Mesothelial cell of epicardium (in vitro differentiated cells): ENCODE measurements at regions not wholly inside any gene's neighbourhood (a gene's known extent, or its start where the extent isn't known, plus 50 kb on each side); places are given as distances from the start of the nearest gene placed in this dataset.

Source experiments
- DNase-seq, 2 experiments: peaks; one replicate each; pipeline ENCODE4 v3.0.0; 2021; ENCODE audit warnings: low spot score in 2 of 2; ENCODE audit not compliant: unreplicated experiment in 2 of 2
- H3K27ac Mint-ChIP-seq: 2 replicates; pipeline ENCODE4 v1.8.0; 2021; ENCODE audit warnings: mixed read lengths
- H3K27me3 Mint-ChIP-seq: 2 replicates; pipeline ENCODE4 v1.8.0; 2021; ENCODE audit warnings: low read depth, mixed read lengths
- H3K36me3 Mint-ChIP-seq: 2 replicates; pipeline ENCODE4 v1.8.0; 2021; ENCODE audit warnings: mixed read lengths
- H3K4me1 Mint-ChIP-seq: 2 replicates; pipeline ENCODE4 v1.8.0; 2021; ENCODE audit warnings: mixed read lengths
- H3K4me3 Mint-ChIP-seq: 2 replicates; pipeline ENCODE4 v1.8.0; 2021; ENCODE audit warnings: mild to moderate bottlenecking, moderate library complexity, mixed read lengths
- H3K9me3 Mint-ChIP-seq: 2 replicates; pipeline ENCODE4 v1.8.0; 2021; ENCODE audit warnings: mixed read lengths
- CTCF ChIP-seq: fragments of 200-600 bp; sonication (generic); IDR thresholded peaks from one replicate; pipeline ENCODE4 v1.5.0; 2021; ENCODE audit warnings: antibody characterized with exemption; ENCODE audit not compliant: unreplicated experiment

- no peak overlapping the region for H3K27ac Mint-ChIP-seq
- H3K36me3 Mint-ChIP-seq = no peaks in the 10 kb centered on the region
- DNase-seq = no peak
- no peak for TF ChIP-seq CTCF
- H3K4me3 Mint-ChIP-seq = no peak overlapping the region
- H3K4me1 Mint-ChIP-seq = no peaks in the 10 kb centered on the region
- H3K27me3 Mint-ChIP-seq = no peaks in the 10 kb centered on the region
- H3K9me3 Mint-ChIP-seq = no peaks in the 10 kb centered on the region
These were observed 1251.4 kb upstream of the CDH6 start for GRCh38 chr5:29942089-29942488.

- no peak for DNase-seq
- Mint-ChIP-seq H3K27me3 (no peaks in the 10 kb centered on the region), H3K36me3 (no peaks in the 10 kb centered on the region), H3K4me3 (no peak overlapping the region), H3K9me3 (no peaks in the 10 kb centered on the region), H3K4me1 (no peaks in the 10 kb centered on the region), H3K27ac (no peak overlapping the region)
- no peak for TF ChIP-seq CTCF
These were observed 1253.5 kb upstream of the CDH6 start for GRCh38 chr5:29939988-29940387.

- Mint-ChIP-seq H3K36me3 (no peaks in the 10 kb centered on the region), H3K9me3 (no peaks in the 10 kb centered on the region), H3K4me1 (no peaks in the 10 kb centered on the region), H3K4me3 (no peak overlapping the region), H3K27me3 (no peaks in the 10 kb centered on the region), H3K27ac (no peak overlapping the region)
- no peak for TF ChIP-seq CTCF
- DNase-seq = no peak
These were observed 1258.1 kb upstream of the CDH6 start for GRCh38 chr5:29935371-29935770.

- no peak for TF ChIP-seq CTCF
- no peaks in the 10 kb centered on the region for H3K4me1 Mint-ChIP-seq
- no peaks in the 10 kb centered on the region for H3K27me3 Mint-ChIP-seq
- no peak overlapping the region for H3K4me3 Mint-ChIP-seq
- no peaks in the 10 kb centered on the region for H3K9me3 Mint-ChIP-seq
- H3K36me3 Mint-ChIP-seq = no peaks in the 10 kb centered on the region
- no peak overlapping the region for H3K27ac Mint-ChIP-seq
- DNase-seq = no peak
These were observed 1263.2 kb upstream of the CDH6 start for GRCh38 chr5:29930316-29930715.

GRCh38 chr5:29924107-29924506 is 1269.4 kb upstream of the CDH6 start:
- no peak overlapping the region for H3K4me3 Mint-ChIP-seq
- TF ChIP-seq CTCF = no peak
- no peaks in the 10 kb centered on the region for H3K27me3 Mint-ChIP-seq
- H3K27ac Mint-ChIP-seq = no peak overlapping the region
- H3K4me1 Mint-ChIP-seq = no peaks in the 10 kb centered on the region
- DNase-seq = no peak
- no peaks in the 10 kb centered on the region for H3K36me3 Mint-ChIP-seq
- peaks cover under 1% of the 10 kb centered on the region for H3K9me3 Mint-ChIP-seq
